ENCODE measurements at regions not wholly inside any gene's neighbourhood (a gene's known extent, or its start where the extent isn't known, plus 50 kb on each side); places are given as distances from the start of the nearest gene placed in this dataset.

DNA sequence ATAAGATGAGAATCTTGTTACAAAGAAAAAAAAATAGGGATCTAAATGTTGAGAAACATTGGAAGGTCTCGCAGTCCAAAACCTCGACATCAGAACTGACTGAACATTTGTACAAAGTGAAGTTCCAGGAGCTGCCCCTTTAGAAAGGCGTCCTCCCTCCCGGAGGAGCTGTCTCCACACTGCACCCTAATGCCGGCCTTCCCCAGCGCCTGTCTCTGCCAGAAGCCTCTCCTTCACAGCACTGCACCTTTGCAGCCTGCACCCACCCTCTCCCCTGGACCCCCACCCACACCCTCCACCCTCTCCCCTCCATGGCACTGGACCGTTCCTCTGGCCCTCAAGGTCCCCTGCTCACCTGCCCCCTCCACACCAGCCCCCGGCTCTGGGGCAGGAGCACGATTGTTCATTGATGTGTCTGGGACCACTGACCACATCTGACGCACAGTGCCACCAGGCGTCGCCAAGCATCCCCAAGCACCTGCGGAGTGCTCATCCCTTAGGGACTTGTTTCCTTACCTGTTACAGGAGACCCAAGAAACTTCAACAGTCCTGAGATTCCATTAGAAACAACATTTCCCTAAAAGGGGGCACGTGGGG is 90.3 kb upstream of the SNTG2 start:
- Histone ChIP-seq H3K18ac (ENCODE audit: extremely low read depth, low read length) (no peak overlapping the region), H3K4ac (replicated peaks; ENCODE audit: insufficient read length, low read depth, low read length) (no peak overlapping the region), H3K23ac (ENCODE audit: insufficient read length) (no peak overlapping the region), H2AFZ (ENCODE audit: low read length) (no peak overlapping the region), H4K5ac (ENCODE audit: insufficient read length, low read depth, low read length) (no peak overlapping the region), H3K9me3 (ENCODE audit: insufficient read depth in 2 of 2, low read depth in 1 of 2, low read length in 1 of 2) (no peaks in the 10 kb centered on the region), H4K8ac (ENCODE audit: extremely low read depth, insufficient read depth, low read length) (no peak overlapping the region), H3K79me2 (ENCODE audit: control insufficient read depth in 1 of 2, insufficient read depth in 2 of 2, low read length in 2 of 2) (no peaks in the 10 kb centered on the region), H3K9ac (replicated peaks in 1 of 4; ENCODE audit: extremely low read depth in 1 of 4, low read depth in 3 of 4, low read length in 3 of 4) (no peak overlapping the region), H3K14ac (ENCODE audit: insufficient read length) (no peak overlapping the region), H3K27ac (ENCODE audit: low read depth, low read length) (no peak overlapping the region), H3K36me3 (ENCODE audit: control insufficient read depth in 2 of 4, insufficient read depth in 4 of 4, low read length in 3 of 4) (no peaks in the 10 kb centered on the region), H3K56ac (replicated peaks; ENCODE audit: insufficient read length, low read depth, low read length) (no peak overlapping the region), H3K79me1 (ENCODE audit: low read depth, low read length) (no peaks in the 10 kb centered on the region), H4K20me1 (replicated peaks in 1 of 2; ENCODE audit: control insufficient read depth in 1 of 2, insufficient read depth in 2 of 2, low read length in 2 of 2) (peaks cover 0 to 2% of the 10 kb centered on the region in 2 experiments), H2AK5ac (ENCODE audit: low read depth, low read length) (no peak overlapping the region), H2BK12ac (ENCODE audit: low read depth, low read length) (no peak overlapping the region), H3K4me2 (ENCODE audit: insufficient read depth in 1 of 2, low read depth in 2 of 2, low read length in 2 of 2) (no peak overlapping the region), H2BK120ac (replicated peaks; ENCODE audit: low read depth, low read length) (no peak overlapping the region), H3K4me3 (ENCODE audit: extremely low read depth in 1 of 4, insufficient read depth in 2 of 4, low read depth in 3 of 4, low read length in 4 of 4) (no peak overlapping the region), H2BK20ac (ENCODE audit: low read length) (no peak overlapping the region), H4K91ac (replicated peaks; ENCODE audit: insufficient read length, low read length) (no peak overlapping the region), H3K27me3 (replicated peaks in 1 of 4; ENCODE audit: control insufficient read depth in 3 of 4, extremely low read depth in 1 of 4, insufficient read depth in 3 of 4, low read length in 3 of 4) (peaks cover 0 to 3% (median under 1%) of the 10 kb centered on the region in 4 experiments; a peak in 2 of 7 replicates), H2BK15ac (ENCODE audit: low read length) (no peak overlapping the region), H3K4me1 (replicated peaks in 1 of 4; ENCODE audit: control insufficient read depth in 3 of 4, insufficient read depth in 4 of 4, low read length in 3 of 4) (no peaks in the 10 kb centered on the region; a peak in 1 of 7 replicates), H3K23me2 (ENCODE audit: low read depth, low read length) (0 out of 2 replicates have a peak, but pooled peaks cover 4% of the 10 kb centered on the region), H2BK5ac (ENCODE audit: low read depth, low read length) (no peak overlapping the region)
- CTCF ChIA-PET (ENCODE audit: partially characterized antibody) = interaction anchor here (0.8 to 1.9 kb wide), 4 partner anchors 133 to 281 kb away, joined by 3 to 8 read pairs (median 4); no protein-coding TSS in a partner anchor
- POLR2A ChIA-PET (ENCODE audit: partially characterized antibody) = no interaction called here
- no peak for DNase-seq (ENCODE audit: low read depth in 1 of 2, low spot score in 2 of 2)
- 71% methylated on average over 14 of the region's 14 CpGs; no CpG with 5 or more reads in 1 of the 2 experiments for WGBS, 2 experiments (ENCODE audit: extremely low coverage in 1 of 2, insufficient coverage in 1 of 2, insufficient read length in 1 of 2, insufficient replicate concordance in 2 of 2, low coverage in 1 of 2, low lambda C conversion rate in 2 of 2, missing lambda C conversion rate in 1 of 2)
- no peak for FAIRE-seq
- TF ChIP-seq, protein P1, sequence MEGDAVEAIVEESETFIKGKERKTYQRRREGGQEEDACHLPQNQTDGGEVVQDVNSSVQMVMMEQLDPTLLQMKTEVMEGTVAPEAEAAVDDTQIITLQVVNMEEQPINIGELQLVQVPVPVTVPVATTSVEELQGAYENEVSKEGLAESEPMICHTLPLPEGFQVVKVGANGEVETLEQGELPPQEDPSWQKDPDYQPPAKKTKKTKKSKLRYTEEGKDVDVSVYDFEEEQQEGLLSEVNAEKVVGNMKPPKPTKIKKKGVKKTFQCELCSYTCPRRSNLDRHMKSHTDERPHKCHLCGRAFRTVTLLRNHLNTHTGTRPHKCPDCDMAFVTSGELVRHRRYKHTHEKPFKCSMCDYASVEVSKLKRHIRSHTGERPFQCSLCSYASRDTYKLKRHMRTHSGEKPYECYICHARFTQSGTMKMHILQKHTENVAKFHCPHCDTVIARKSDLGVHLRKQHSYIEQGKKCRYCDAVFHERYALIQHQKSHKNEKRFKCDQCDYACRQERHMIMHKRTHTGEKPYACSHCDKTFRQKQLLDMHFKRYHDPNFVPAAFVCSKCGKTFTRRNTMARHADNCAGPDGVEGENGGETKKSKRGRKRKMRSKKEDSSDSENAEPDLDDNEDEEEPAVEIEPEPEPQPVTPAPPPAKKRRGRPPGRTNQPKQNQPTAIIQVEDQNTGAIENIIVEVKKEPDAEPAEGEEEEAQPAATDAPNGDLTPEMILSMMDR (IDR thresholded peaks at IDR 0.05; ENCODE audit: control extremely low read depth in 1 of 3, insufficient read depth in 1 of 3, low read depth in 1 of 3, low read length in 3 of 3) = peak; percentile 21 to 26 (median 23); a peak in 3 of 4 replicates
- no peak for TF ChIP-seq JUN (IDR thresholded peaks at IDR 0.05; ENCODE audit: low read depth, low read length)
- no peak for TF ChIP-seq PHF8 (conservative IDR thresholded peaks at IDR 0.05; ENCODE audit: low read depth, low read length)
- TF ChIP-seq TAF1 (IDR thresholded peaks at IDR 0.05; ENCODE audit: low read depth, low read length) = no peak
- TF ChIP-seq RAD21 (IDR thresholded peaks at IDR 0.05 in 1 of 2, conservative IDR thresholded peaks at IDR 0.05 in 1 of 2; ENCODE audit: low read depth in 2 of 2, low read length in 2 of 2) = peak; percentile 20 to 43; a peak in 1 of 4 replicates
- no peak for TF ChIP-seq GABPA (IDR thresholded peaks at IDR 0.05; ENCODE audit: borderline replicate concordance, insufficient read depth, low read length)
